ENCODE measurements at regions not wholly inside any gene's neighbourhood (a gene's known extent, or its start where the extent isn't known, plus 50 kb on each side); places are given as distances from the start of the nearest gene placed in this dataset.

DNA sequence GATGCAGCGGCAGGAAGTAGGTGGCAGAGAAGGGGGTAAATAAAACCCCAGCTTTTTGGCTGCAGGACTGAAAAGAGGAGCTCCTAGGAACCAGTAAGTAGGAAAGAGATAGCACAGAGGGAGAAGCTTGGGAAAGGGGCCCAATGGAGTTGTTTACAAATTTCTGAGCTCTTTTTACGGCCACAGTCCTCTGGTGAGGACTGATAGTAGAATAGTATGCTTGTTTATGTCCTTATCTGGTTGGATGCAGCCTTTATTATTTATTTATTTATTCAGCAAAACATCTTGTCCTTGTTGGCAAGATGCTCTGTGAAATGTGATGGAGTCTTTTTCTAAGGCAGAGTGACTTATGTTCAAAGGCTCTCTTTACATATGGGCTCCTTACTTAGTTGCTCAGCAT, 119.7 kb upstream of the AHI1 start:
- TF ChIP-seq, protein P1, sequence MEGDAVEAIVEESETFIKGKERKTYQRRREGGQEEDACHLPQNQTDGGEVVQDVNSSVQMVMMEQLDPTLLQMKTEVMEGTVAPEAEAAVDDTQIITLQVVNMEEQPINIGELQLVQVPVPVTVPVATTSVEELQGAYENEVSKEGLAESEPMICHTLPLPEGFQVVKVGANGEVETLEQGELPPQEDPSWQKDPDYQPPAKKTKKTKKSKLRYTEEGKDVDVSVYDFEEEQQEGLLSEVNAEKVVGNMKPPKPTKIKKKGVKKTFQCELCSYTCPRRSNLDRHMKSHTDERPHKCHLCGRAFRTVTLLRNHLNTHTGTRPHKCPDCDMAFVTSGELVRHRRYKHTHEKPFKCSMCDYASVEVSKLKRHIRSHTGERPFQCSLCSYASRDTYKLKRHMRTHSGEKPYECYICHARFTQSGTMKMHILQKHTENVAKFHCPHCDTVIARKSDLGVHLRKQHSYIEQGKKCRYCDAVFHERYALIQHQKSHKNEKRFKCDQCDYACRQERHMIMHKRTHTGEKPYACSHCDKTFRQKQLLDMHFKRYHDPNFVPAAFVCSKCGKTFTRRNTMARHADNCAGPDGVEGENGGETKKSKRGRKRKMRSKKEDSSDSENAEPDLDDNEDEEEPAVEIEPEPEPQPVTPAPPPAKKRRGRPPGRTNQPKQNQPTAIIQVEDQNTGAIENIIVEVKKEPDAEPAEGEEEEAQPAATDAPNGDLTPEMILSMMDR (IDR thresholded peaks at IDR 0.05): no peak
- TF ChIP-seq ZFX (IDR thresholded peaks at IDR 0.05; ENCODE audit: borderline replicate concordance): no peak

All from 22Rv1 (cell line).